Left ventricle myocardium inferior (tissue), 1 donor: ENCODE measurements at regions not wholly inside any gene's neighbourhood (a gene's known extent, or its start where the extent isn't known, plus 50 kb on each side); places are given as distances from the start of the nearest gene placed in this dataset.

Source experiments
- DNase-seq: peaks from one replicate; pipeline ENCODE4 v3.0.0-alpha.2; 2020
- H3K27ac ChIP-seq: fragments of 200-600 bp; replicated peaks from 2 replicates; pipeline ENCODE4 v1.8.0; 2021
- H3K27me3 ChIP-seq: fragments of 200-600 bp; 2 replicates; pipeline ENCODE4 v1.8.0; 2021; ENCODE audit warnings: low read depth
- H3K36me3 ChIP-seq: fragments of 200-600 bp; 2 replicates; pipeline ENCODE4 v1.8.0; 2021
- H3K4me1 ChIP-seq: fragments of 200-600 bp; 2 replicates; pipeline ENCODE4 v1.8.0; 2021
- H3K4me3 ChIP-seq: fragments of 200-600 bp; 2 replicates; pipeline ENCODE4 v1.8.0; 2021; ENCODE audit warnings: mild to moderate bottlenecking, moderate library complexity
- H3K9me3 ChIP-seq: fragments of 200-600 bp; replicated peaks from 2 replicates; pipeline ENCODE4 v1.8.0; 2021
- CTCF ChIP-seq: fragments of 200-600 bp; IDR thresholded peaks from 2 replicates; pipeline ENCODE4 v1.8.0; 2021; ENCODE audit warnings: antibody characterized with exemption, mild to moderate bottlenecking, borderline replicate concordance
- intact Hi-C: fragments of 100-400 bp; cut with micrococcal nuclease; formaldehyde crosslinking; loops from one replicate; pipeline ENCODE4 v1.11.0; 2022
- donor health status: DM: no; HTN: yes; CAD: no; lungs with severe emphysema.

- no peaks in the 10 kb centered on the region for H3K4me1 ChIP-seq
- no peak for TF ChIP-seq CTCF
- intact Hi-C loops: no loop called here
- H3K27me3 ChIP-seq: no peaks in the 10 kb centered on the region
- no peak overlapping the region for H3K4me3 ChIP-seq
- H3K9me3 ChIP-seq: peaks cover 13% of the 10 kb centered on the region
- no peak overlapping the region for H3K27ac ChIP-seq
- no peak for DNase-seq
- no peaks in the 10 kb centered on the region for H3K36me3 ChIP-seq
Measured at GRCh38 chr1:239603530-239603929, 217.2 kb downstream of the CHRM3 start.

GRCh38 chr1:239606850-239607400, 220.6 kb downstream of the CHRM3 start:
- intact Hi-C loops: no loop called here
- H3K27ac ChIP-seq: no peak overlapping the region
- H3K27me3 ChIP-seq: no peaks in the 10 kb centered on the region
- no peaks in the 10 kb centered on the region for H3K4me1 ChIP-seq
- no peaks in the 10 kb centered on the region for H3K36me3 ChIP-seq
- H3K9me3 ChIP-seq: peaks cover 13% of the 10 kb centered on the region
- no peak for DNase-seq
- no peak for TF ChIP-seq CTCF
- H3K4me3 ChIP-seq: no peak overlapping the region

- no peaks in the 10 kb centered on the region for H3K36me3 ChIP-seq
- TF ChIP-seq CTCF: no peak
- intact Hi-C loops: no loop called here
- H3K27me3 ChIP-seq: no peaks in the 10 kb centered on the region
- H3K4me3 ChIP-seq: no peak overlapping the region
- no peak overlapping the region for H3K27ac ChIP-seq
- H3K4me1 ChIP-seq: no peaks in the 10 kb centered on the region
- DNase-seq: no peak
- no peaks in the 10 kb centered on the region for H3K9me3 ChIP-seq
Measured at GRCh38 chr1:239608469-239608868, 222.1 kb downstream of the CHRM3 start.

- TF ChIP-seq CTCF: no peak
- Histone ChIP-seq H3K4me3 (no peak overlapping the region), H3K4me1 (no peaks in the 10 kb centered on the region), H3K36me3 (no peaks in the 10 kb centered on the region), H3K27ac (no peak overlapping the region), H3K27me3 (no peaks in the 10 kb centered on the region), H3K9me3 (no peaks in the 10 kb centered on the region)
- DNase-seq: no peak
- intact Hi-C loops: no loop called here
Measured at GRCh38 chr1:239612379-239612778, 226.0 kb downstream of the CHRM3 start.

GRCh38 chr1:239616673-239617072, 230.3 kb downstream of the CHRM3 start:
- no peak for TF ChIP-seq CTCF
- intact Hi-C loops: no loop called here
- DNase-seq: no peak

GRCh38 chr1:239617259-239617658, 230.9 kb downstream of the CHRM3 start:
- Histone ChIP-seq H3K36me3 (no peaks in the 10 kb centered on the region), H3K9me3 (peaks cover 14% of the 10 kb centered on the region), H3K4me3 (no peak overlapping the region), H3K27me3 (no peaks in the 10 kb centered on the region), H3K4me1 (no peaks in the 10 kb centered on the region), H3K27ac (no peak overlapping the region)
- intact Hi-C loops: no loop called here
- DNase-seq: no peak
- TF ChIP-seq CTCF: no peak

More at GRCh38 chr1:239616673-239617072, 230.3 kb downstream of the CHRM3 start:
- H3K4me3 ChIP-seq: no peak overlapping the region
- no peaks in the 10 kb centered on the region for H3K4me1 ChIP-seq
- H3K36me3 ChIP-seq: no peaks in the 10 kb centered on the region
- no peak overlapping the region for H3K27ac ChIP-seq
- no peaks in the 10 kb centered on the region for H3K27me3 ChIP-seq
- peaks cover 8% of the 10 kb centered on the region for H3K9me3 ChIP-seq
